Glutamatergic neuron (in vitro differentiated cells): ENCODE measurements at regions not wholly inside any gene's neighbourhood (a gene's known extent, or its start where the extent isn't known, plus 50 kb on each side); places are given as distances from the start of the nearest gene placed in this dataset.

Source experiments
- DNase-seq: peaks from one replicate; pipeline ENCODE4 v3.0.0; 2022
- H3K27ac Mint-ChIP-seq: one replicate; pipeline ENCODE4 v1.8.0; 2020; ENCODE audit warnings: mild to moderate bottlenecking, mixed read lengths, inconsistent platforms; ENCODE audit not compliant: unreplicated experiment
- H3K27me3 Mint-ChIP-seq: one replicate; pipeline ENCODE4 v1.8.0; 2020; ENCODE audit warnings: mild to moderate bottlenecking, moderate library complexity, mixed read lengths, inconsistent platforms; ENCODE audit not compliant: unreplicated experiment
- H3K36me3 Mint-ChIP-seq: one replicate; pipeline ENCODE4 v1.8.0; 2020; ENCODE audit warnings: mild to moderate bottlenecking, mixed read lengths, inconsistent platforms; ENCODE audit not compliant: unreplicated experiment
- H3K4me1 Mint-ChIP-seq: one replicate; pipeline ENCODE4 v1.8.0; 2020; ENCODE audit warnings: mild to moderate bottlenecking, low read depth, mixed read lengths, inconsistent platforms; ENCODE audit not compliant: unreplicated experiment
- H3K4me3 Mint-ChIP-seq: one replicate; pipeline ENCODE4 v1.8.0; 2020; ENCODE audit warnings: mild to moderate bottlenecking, mixed read lengths, inconsistent platforms; ENCODE audit not compliant: unreplicated experiment
- H3K9me3 Mint-ChIP-seq: one replicate; pipeline ENCODE4 v1.8.0; 2020; ENCODE audit warnings: mild to moderate bottlenecking, moderate library complexity, mixed read lengths, inconsistent platforms; ENCODE audit not compliant: unreplicated experiment
- CTCF ChIP-seq: fragments of 200-600 bp; sonication (generic); IDR thresholded peaks from one replicate; pipeline ENCODE4 v1.5.0; 2021; ENCODE audit not compliant: partially characterized antibody, unreplicated experiment

- Mint-ChIP-seq H3K27me3 (no peaks in the 10 kb centered on the region), H3K4me1 (peaks cover 11% of the 10 kb centered on the region), H3K36me3 (no peaks in the 10 kb centered on the region), H3K4me3 (no peak overlapping the region), H3K27ac (no peak overlapping the region), H3K9me3 (no peaks in the 10 kb centered on the region)
- DNase-seq = no peak
- TF ChIP-seq CTCF = no peak
Measured at GRCh38 chr1:188991221-188991930, 1486.3 kb downstream of the BRINP3 start.

- Mint-ChIP-seq H3K4me3 (no peak overlapping the region), H3K4me1 (no peaks in the 10 kb centered on the region), H3K36me3 (no peaks in the 10 kb centered on the region), H3K9me3 (no peaks in the 10 kb centered on the region), H3K27me3 (no peaks in the 10 kb centered on the region), H3K27ac (no peak overlapping the region)
- TF ChIP-seq CTCF = no peak
- DNase-seq = no peak
Measured at GRCh38 chr1:189007824-189008223, 1469.8 kb downstream of the BRINP3 start.

GRCh38 chr1:189021577-189021976 is 1456.1 kb downstream of the BRINP3 start:
- peaks cover 3% of the 10 kb centered on the region for H3K9me3 Mint-ChIP-seq
- peaks cover 2% of the 10 kb centered on the region for H3K27me3 Mint-ChIP-seq
- H3K4me3 Mint-ChIP-seq = no peak overlapping the region
- H3K27ac Mint-ChIP-seq = no peak overlapping the region
- no peak for TF ChIP-seq CTCF
- no peak for DNase-seq
- H3K4me1 Mint-ChIP-seq = no peaks in the 10 kb centered on the region
- H3K36me3 Mint-ChIP-seq = peaks cover 4% of the 10 kb centered on the region

GRCh38 chr1:189022015-189022414 is 1455.6 kb downstream of the BRINP3 start:
- Mint-ChIP-seq H3K4me3 (no peak overlapping the region), H3K27me3 (peaks cover 2% of the 10 kb centered on the region), H3K36me3 (no peaks in the 10 kb centered on the region), H3K9me3 (peaks cover 3% of the 10 kb centered on the region), H3K4me1 (no peaks in the 10 kb centered on the region), H3K27ac (no peak overlapping the region)
- TF ChIP-seq CTCF = no peak
- no peak for DNase-seq

- Mint-ChIP-seq H3K36me3 (no peaks in the 10 kb centered on the region), H3K4me3 (no peak overlapping the region), H3K9me3 (peaks cover 1% of the 10 kb centered on the region), H3K27me3 (no peaks in the 10 kb centered on the region), H3K27ac (no peak overlapping the region), H3K4me1 (peaks cover 5% of the 10 kb centered on the region)
- TF ChIP-seq CTCF = no peak
- no peak for DNase-seq
Measured at GRCh38 chr1:189027512-189027911, 1450.2 kb downstream of the BRINP3 start.
